AG04450 (cell line): ENCODE measurements at regions not wholly inside any gene's neighbourhood (a gene's known extent, or its start where the extent isn't known, plus 50 kb on each side); places are given as distances from the start of the nearest gene placed in this dataset.
A peak's percentile ranks its signal among the peaks of the same experiment; 100 is the strongest.

Experiments
- CTCF ChIA-PET: fragments of 300-600, 350-600 bp; formaldehyde crosslinking; extraction: SDS; loops from one replicate; lab custom pipeline; 2022; ENCODE audit warnings: antibody characterized with exemption, inconsistent platforms; lab: Charles Lee
- POLR2A ChIA-PET: fragments of 350-600 bp; formaldehyde crosslinking; extraction: SDS; loops from one replicate; lab custom pipeline; 2021; ENCODE audit warnings: antibody characterized with exemption, inconsistent platforms; lab: Yijun Ruan, JAX
- DNase-seq: peaks from one replicate; pipeline ENCODE4 v3.0.0-alpha.2; 2011; ENCODE audit warnings: low read depth, low spot score
- H3K27ac ChIP-seq: one replicate; pipeline ENCODE4 v1.5.1; 2012; ENCODE audit warnings: low read depth, low read length, control low read depth
- H3K27me3 ChIP-seq: one replicate; pipeline ENCODE4 v1.6.0; 2012; ENCODE audit warnings: low read length; ENCODE audit not compliant: control insufficient read depth, insufficient read depth
- H3K4me3 ChIP-seq: 2 replicates; pipeline ENCODE4 v1.5.1; 2011; ENCODE audit warnings: mild to moderate bottlenecking, low read depth, low read length, control low read depth
- H3K9me3 ChIP-seq: 2 replicates; pipeline ENCODE4 v1.5.1; 2012; ENCODE audit warnings: low read length; ENCODE audit not compliant: control insufficient read depth, insufficient read depth
- TF ChIP-seq, protein P1 (sequence below): IDR thresholded peaks from 2 replicates; pipeline ENCODE4 v1.5.1; 2011; ENCODE audit warnings: low read depth, low read length, control low read depth, inconsistent platforms

DNA sequence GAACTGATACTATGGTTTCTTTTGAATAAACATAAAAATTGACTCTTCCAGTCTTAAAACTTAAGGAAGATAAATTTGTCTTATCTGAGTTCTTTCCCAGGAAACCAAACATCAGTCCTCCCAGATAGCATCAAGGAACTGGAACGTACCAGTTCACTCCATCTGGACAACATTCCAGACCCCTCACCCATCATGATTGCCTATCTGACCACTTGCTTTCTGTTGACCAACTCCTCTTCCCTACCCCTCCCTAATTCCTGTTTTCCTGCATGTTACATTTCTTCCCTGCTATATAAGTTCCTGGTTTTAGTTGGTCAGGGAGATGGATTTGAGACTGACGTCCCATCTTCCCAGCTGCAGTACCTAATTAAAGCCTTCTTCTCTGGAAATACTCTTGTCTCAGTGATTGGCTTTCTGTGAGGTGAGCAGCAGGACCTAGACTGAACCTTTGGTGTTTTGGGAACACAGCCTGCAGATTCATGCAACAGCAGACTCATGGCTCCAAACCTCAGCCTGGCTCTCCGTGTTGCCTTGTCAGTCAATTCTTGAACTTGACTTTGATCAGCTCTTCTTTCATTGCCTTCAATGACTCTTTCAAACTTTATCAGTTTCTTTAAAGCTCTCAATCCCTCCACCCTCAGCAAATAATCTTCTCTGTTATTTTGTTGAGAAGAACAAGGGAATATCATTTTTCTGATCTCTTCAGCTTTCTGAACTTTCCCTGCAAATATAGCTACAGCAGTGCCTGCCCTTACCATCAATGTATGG is 123.6 kb downstream of the RPL22L1 start:
- no peak overlapping the region for H3K27ac ChIP-seq
- POLR2A ChIA-PET: no interaction called here
- TF ChIP-seq, protein P1, sequence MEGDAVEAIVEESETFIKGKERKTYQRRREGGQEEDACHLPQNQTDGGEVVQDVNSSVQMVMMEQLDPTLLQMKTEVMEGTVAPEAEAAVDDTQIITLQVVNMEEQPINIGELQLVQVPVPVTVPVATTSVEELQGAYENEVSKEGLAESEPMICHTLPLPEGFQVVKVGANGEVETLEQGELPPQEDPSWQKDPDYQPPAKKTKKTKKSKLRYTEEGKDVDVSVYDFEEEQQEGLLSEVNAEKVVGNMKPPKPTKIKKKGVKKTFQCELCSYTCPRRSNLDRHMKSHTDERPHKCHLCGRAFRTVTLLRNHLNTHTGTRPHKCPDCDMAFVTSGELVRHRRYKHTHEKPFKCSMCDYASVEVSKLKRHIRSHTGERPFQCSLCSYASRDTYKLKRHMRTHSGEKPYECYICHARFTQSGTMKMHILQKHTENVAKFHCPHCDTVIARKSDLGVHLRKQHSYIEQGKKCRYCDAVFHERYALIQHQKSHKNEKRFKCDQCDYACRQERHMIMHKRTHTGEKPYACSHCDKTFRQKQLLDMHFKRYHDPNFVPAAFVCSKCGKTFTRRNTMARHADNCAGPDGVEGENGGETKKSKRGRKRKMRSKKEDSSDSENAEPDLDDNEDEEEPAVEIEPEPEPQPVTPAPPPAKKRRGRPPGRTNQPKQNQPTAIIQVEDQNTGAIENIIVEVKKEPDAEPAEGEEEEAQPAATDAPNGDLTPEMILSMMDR: no peak
- H3K9me3 ChIP-seq: no peaks in the 10 kb centered on the region
- DNase-seq: no peak
- no peak overlapping the region for H3K4me3 ChIP-seq
- no peaks in the 10 kb centered on the region for H3K27me3 ChIP-seq
- CTCF ChIA-PET: interaction anchor here (0.7 to 1.5 kb wide), 4 partner anchors 20 to 332 kb away, joined by 3 to 5 read pairs (median 3); no protein-coding TSS in a partner anchor

DNA sequence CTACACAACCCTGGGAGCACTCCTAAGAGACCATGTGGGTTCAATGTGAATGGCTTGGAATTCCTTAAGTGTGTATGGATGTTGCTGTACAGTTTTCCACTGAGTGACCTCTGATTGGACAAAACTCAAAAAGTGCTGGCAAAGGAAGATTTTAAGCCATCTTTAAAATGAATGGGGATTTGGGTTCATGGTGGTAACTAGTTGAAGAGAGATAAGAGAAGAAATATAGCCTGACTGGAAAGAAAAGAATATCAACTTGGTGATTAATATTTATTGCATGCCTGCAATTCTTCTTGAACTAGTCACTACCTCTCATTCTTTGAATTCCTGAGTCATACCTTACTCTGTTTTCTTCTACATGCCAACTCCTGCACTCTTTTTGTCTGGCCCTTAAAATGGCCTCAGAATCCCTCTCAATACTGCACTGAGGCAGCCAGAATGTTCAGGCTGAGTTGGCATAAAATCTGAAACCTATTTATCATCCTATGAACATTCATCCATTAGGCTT is 124.7 kb downstream of the RPL22L1 start:
- H3K4me3 ChIP-seq: no peak overlapping the region
- DNase-seq: no peak
- no peaks in the 10 kb centered on the region for H3K27me3 ChIP-seq
- H3K27ac ChIP-seq: no peak overlapping the region
- TF ChIP-seq, protein P1: no peak
- POLR2A ChIA-PET: no interaction called here
- CTCF ChIA-PET: no interaction called here
- no peaks in the 10 kb centered on the region for H3K9me3 ChIP-seq

DNA sequence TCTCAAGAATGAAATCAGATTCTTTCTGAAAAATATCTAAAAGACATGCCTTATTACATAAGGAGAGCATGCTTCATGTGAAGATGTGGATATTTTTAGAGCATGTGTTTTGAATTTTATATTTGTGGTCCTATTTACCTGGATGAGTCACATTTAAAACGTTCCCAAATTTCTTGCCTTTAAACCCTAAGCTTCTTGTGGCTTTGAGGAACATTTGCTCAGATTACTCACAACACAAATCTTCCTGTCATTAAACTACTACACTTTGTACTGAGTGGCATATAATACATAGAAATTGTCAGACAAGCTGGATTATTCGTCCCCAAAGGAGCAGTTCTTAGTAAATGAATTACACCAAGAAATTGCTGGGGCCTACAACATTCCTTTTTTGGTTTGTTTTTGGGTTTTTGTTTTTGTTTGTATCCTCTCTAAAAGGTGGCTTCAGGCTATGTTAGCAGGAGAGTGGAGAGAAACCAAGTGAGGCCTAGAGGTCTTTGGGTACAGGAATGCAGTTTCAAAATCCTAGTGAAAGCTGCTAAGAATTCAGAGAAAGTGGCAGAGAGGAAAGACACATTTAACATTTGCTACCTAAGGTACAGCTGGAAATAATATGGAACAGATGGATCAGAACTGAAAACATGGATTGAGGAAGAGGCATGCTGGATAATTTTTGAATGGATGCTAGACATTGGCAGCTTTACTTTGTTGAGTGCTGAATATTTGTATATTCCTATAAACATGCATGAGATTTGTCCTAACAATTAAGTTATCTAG is 128.1 kb downstream of the RPL22L1 start:
- no peaks in the 10 kb centered on the region for H3K27me3 ChIP-seq
- H3K4me3 ChIP-seq: no peak overlapping the region
- DNase-seq: no peak
- TF ChIP-seq, protein P1: no peak
- H3K9me3 ChIP-seq: no peaks in the 10 kb centered on the region
- no peak overlapping the region for H3K27ac ChIP-seq
- POLR2A ChIA-PET: interaction anchor here (0.7 to 1.9 kb wide), 2 partner anchors 9 to 11 kb away, joined by 3 to 5 read pairs; no protein-coding TSS in a partner anchor
- CTCF ChIA-PET: interaction anchor here (0.8 to 1.7 kb wide), 3 partner anchors 67 to 328 kb away, joined by 3 to 6 read pairs (median 3); no protein-coding TSS in a partner anchor

DNA sequence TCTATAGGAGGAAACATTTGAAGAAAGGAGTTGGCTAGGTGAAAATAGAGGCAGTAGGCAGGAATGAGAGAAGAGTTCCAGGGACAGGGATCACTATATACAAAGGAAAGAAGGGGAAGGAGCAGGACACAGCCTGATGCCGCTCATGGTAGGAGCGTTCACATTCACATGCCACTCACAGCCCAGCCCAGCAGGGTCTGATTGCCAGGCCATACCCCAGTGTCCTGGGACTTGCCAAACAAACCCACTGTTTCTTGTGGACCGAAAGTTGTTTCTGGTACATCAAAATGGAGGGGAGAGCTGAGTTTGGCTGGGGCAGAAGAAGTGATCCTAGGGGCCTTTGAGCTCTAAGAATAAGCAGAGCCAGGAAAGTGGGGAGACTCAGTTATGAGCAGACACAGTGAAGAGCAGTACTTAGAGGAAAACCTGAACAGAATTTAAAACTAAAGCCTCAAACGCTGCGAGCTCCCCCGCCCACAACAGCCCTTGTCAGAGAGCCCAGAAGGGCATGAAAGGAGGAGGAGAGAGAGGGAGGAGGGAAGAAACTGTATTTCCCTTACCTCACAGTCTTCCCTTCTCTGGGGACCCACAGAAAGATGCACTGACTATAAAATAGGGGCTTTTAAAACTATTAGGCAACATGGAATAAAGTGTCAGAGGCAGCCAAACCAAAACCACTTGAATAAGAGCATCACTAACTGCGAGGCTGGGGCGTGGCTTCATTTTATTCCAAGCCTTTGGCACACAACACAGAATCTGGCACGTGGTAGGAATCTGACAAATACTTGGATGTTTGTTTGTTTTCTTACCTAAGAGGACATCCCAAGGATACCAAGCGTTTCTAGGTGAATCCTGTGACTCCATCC is 129.0 kb downstream of the RPL22L1 start:
- peak overlapping the region; percentile 78 for H3K27ac ChIP-seq
- TF ChIP-seq, protein P1: no peak
- ChIA-PET CTCF (interaction anchor here (0.8 kb wide), 1 partner anchor 242 kb away, joined by 3 read pairs; no protein-coding TSS in a partner anchor), POLR2A (interaction anchor here (0.6 to 1.9 kb wide), 4 partner anchors 10 to 215 kb away, joined by 3 to 5 read pairs (median 4); no protein-coding TSS in a partner anchor)
- H3K4me3 ChIP-seq: 0 out of 2 replicates have a peak overlapping the region, but pooled peaks have one; percentile 8
- DNase-seq: no peak
- H3K27me3 ChIP-seq: no peaks in the 10 kb centered on the region
- no peaks in the 10 kb centered on the region for H3K9me3 ChIP-seq
